Brain microvascular endothelial cell (primary cell): ENCODE measurements at regions not wholly inside any gene's neighbourhood (a gene's known extent, or its start where the extent isn't known, plus 50 kb on each side); places are given as distances from the start of the nearest gene placed in this dataset.

Experiments
- DNase-seq: peaks from one replicate; pipeline ENCODE4 v3.0.0-alpha.2; 2020
- H3K27ac ChIP-seq: fragments of 250-450 bp; sonication (Bioruptor Pico); 2 replicates; pipeline ENCODE4 v1.5.1; 2020; ENCODE audit warnings: mild to moderate bottlenecking, moderate library complexity
- H3K27me3 ChIP-seq: fragments of 250-450 bp; sonication (Bioruptor Pico); replicated peaks from 2 replicates; pipeline ENCODE4 v1.5.1; 2020; ENCODE audit warnings: mild to moderate bottlenecking
- H3K36me3 ChIP-seq: fragments of 250-450 bp; sonication (Bioruptor Pico); replicated peaks from 2 replicates; pipeline ENCODE4 v1.5.1; 2020; ENCODE audit warnings: mild to moderate bottlenecking
- H3K4me3 ChIP-seq: 2 replicates; pipeline ENCODE4 v1.5.1; 2011; ENCODE audit warnings: low read depth, mild to moderate bottlenecking, control low read depth, low read length, moderate library complexity
- CTCF ChIP-seq: IDR thresholded peaks from 2 replicates; pipeline ENCODE4 v1.5.1; 2011; ENCODE audit warnings: low read depth, mild to moderate bottlenecking, moderate library complexity, low read length, control low read depth, inconsistent platforms; ENCODE audit errors: missing control alignments
- in situ Hi-C: cut with HindIII; loops from 2 replicates; pipeline ENCODE4 v1.10.0; 2017; ENCODE audit warnings: low sequenced_read_pairs, low pct_ligation_motif_present

DNA sequence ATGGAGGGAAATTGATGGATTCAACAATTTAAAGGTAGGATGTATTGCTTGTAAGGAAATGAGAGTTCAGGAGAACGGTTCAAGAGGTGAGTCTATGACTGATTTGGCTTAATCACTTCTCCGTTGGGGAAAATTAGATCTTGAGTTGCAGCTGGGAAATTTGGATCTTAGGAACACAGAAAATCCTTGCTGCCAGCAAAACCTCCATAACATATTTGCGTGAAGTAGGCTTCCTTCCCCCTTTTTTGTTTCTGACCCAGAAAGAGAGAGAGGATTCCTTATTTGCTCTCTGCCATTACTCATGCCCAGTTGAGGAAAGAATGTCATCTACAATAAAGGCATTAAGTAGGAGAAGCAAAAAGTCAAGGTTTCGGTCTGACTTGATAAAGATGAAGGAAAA lies 73.5 kb upstream of the PDC start:
- H3K4me3 ChIP-seq, result no peak overlapping the region
- no peaks in the 10 kb centered on the region for H3K36me3 ChIP-seq
- no peak overlapping the region for H3K27ac ChIP-seq
- no peak for TF ChIP-seq CTCF
- in situ Hi-C loops, result no loop called here
- DNase-seq, result no peak
- H3K27me3 ChIP-seq, result no peaks in the 10 kb centered on the region

GRCh38 chr1:186532466-186532865 lies 71.6 kb upstream of the PDC start:
- Histone ChIP-seq H3K4me3 (no peak overlapping the region), H3K36me3 (no peaks in the 10 kb centered on the region), H3K27me3 (no peaks in the 10 kb centered on the region), H3K27ac (peak overlapping the region; percentile 56)
- no peak for DNase-seq
- TF ChIP-seq CTCF, result no peak
- in situ Hi-C loops, result no loop called here

- Histone ChIP-seq H3K27ac (peak overlapping the region; percentile 56), H3K4me3 (no peak overlapping the region), H3K27me3 (no peaks in the 10 kb centered on the region), H3K36me3 (no peaks in the 10 kb centered on the region)
- no peak for TF ChIP-seq CTCF
- peak; percentile 85 for DNase-seq
- in situ Hi-C loops, result no loop called here
These were observed 70.7 kb upstream of the PDC start for GRCh38 chr1:186531561-186532165.

DNA sequence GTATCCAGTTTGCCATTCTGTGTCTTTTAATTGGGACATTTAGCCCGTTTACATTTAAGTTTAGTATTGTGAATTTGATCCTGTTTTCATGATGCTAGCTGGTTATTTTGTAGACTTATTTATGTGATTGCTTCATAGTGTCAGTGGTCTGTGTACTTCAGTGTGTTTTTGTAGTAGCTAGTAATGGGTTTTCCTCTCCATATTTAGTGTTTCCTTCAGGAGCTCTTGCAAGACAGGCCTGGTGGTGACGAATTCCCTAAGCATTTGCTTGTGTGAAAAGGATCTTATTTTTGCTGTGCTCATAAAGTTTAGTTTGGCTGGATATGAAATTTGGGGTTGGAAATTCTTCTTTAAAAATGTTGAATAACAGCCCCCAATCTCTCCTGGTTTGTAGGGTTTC lies 69.2 kb upstream of the PDC start:
- Histone ChIP-seq H3K27me3 (no peaks in the 10 kb centered on the region), H3K27ac (peak overlapping the region; percentile 13), H3K4me3 (no peak overlapping the region), H3K36me3 (no peaks in the 10 kb centered on the region)
- peak; percentile 51 for DNase-seq
- in situ Hi-C loops, result no loop called here
- no peak for TF ChIP-seq CTCF

- Histone ChIP-seq H3K4me3 (no peak overlapping the region), H3K27ac (no peak overlapping the region), H3K27me3 (no peaks in the 10 kb centered on the region), H3K36me3 (no peaks in the 10 kb centered on the region)
- in situ Hi-C loops, result no loop called here
- DNase-seq, result no peak
- TF ChIP-seq CTCF, result no peak
These were observed 59.1 kb upstream of the PDC start for GRCh38 chr1:186519982-186520381.

- no peak for DNase-seq
- H3K27me3 ChIP-seq, result no peaks in the 10 kb centered on the region
- H3K4me3 ChIP-seq, result no peak overlapping the region
- TF ChIP-seq CTCF, result no peak
- H3K36me3 ChIP-seq, result no peaks in the 10 kb centered on the region
- H3K27ac ChIP-seq, result no peak overlapping the region
- in situ Hi-C loops, result no loop called here
These were observed 58.0 kb upstream of the PDC start for GRCh38 chr1:186518822-186519381.
